ENCODE measurements at regions not wholly inside any gene's neighbourhood (a gene's known extent, or its start where the extent isn't known, plus 50 kb on each side); places are given as distances from the start of the nearest gene placed in this dataset.

GRCh38 chr14:62329427-62329826 lies 567.2 kb downstream of the SNAPC1 start:
- Mint-ChIP-seq H3K9me3 (ENCODE audit: low read depth) (peaks cover 17% of the 10 kb centered on the region), H3K27me3 (no peaks in the 10 kb centered on the region), H3K36me3 (ENCODE audit: low read depth) (no peaks in the 10 kb centered on the region), H3K4me1 (no peaks in the 10 kb centered on the region), H3K27ac (no peak overlapping the region), H3K4me3 (no peak overlapping the region)
- POLR2A ChIA-PET, result no interaction called here
- intact Hi-C loops (cut with DNase I, micrococcal nuclease), result no loop called here
- DNase-seq (no peak), ATAC-seq (no peak)
- CTCF ChIA-PET, result no interaction called here

GRCh38 chr14:62347562-62348011 lies 585.4 kb downstream of the SNAPC1 start:
- no peak overlapping the region for H3K27ac Mint-ChIP-seq

GRCh38 chr14:62357362-62357761 lies 595.1 kb downstream of the SNAPC1 start:
- ChIA-PET CTCF (no interaction called here), POLR2A (no interaction called here)
- H3K27me3 Mint-ChIP-seq, result no peaks in the 10 kb centered on the region
- intact Hi-C loops (cut with DNase I, micrococcal nuclease), result no loop called here
- H3K36me3 Mint-ChIP-seq (ENCODE audit: low read depth), result no peaks in the 10 kb centered on the region
- no peak for ATAC-seq
- no peak overlapping the region for H3K4me3 Mint-ChIP-seq
- no peaks in the 10 kb centered on the region for H3K4me1 Mint-ChIP-seq
- H3K27ac Mint-ChIP-seq, result no peak overlapping the region
- H3K9me3 Mint-ChIP-seq (ENCODE audit: low read depth), result peaks cover 23% of the 10 kb centered on the region
- DNase-seq, result no peak

More at GRCh38 chr14:62347562-62348011, 585.4 kb downstream of the SNAPC1 start:
- intact Hi-C loops (cut with DNase I, micrococcal nuclease), result no loop called here
- H3K4me3 Mint-ChIP-seq, result no peak overlapping the region
- H3K4me1 Mint-ChIP-seq, result no peaks in the 10 kb centered on the region
- no peak for DNase-seq
- CTCF ChIA-PET, result no interaction called here
- H3K9me3 Mint-ChIP-seq (ENCODE audit: low read depth), result peaks cover 4% of the 10 kb centered on the region
- H3K27me3 Mint-ChIP-seq, result no peaks in the 10 kb centered on the region
- ATAC-seq, result no peak
- H3K36me3 Mint-ChIP-seq (ENCODE audit: low read depth), result no peaks in the 10 kb centered on the region
- POLR2A ChIA-PET, result no interaction called here

GRCh38 chr14:62364161-62364560 lies 601.9 kb downstream of the SNAPC1 start:
- ATAC-seq (no peak), DNase-seq (no peak)

GRCh38 chr14:62364800-62365280 lies 602.6 kb downstream of the SNAPC1 start:
- ATAC-seq, result no peak
- POLR2A ChIA-PET, result no interaction called here
- H3K9me3 Mint-ChIP-seq (ENCODE audit: low read depth), result peaks cover 2% of the 10 kb centered on the region
- H3K36me3 Mint-ChIP-seq (ENCODE audit: low read depth), result no peaks in the 10 kb centered on the region
- H3K4me3 Mint-ChIP-seq, result no peak overlapping the region
- H3K27ac Mint-ChIP-seq, result no peak overlapping the region
- no peak for DNase-seq
- no peaks in the 10 kb centered on the region for H3K27me3 Mint-ChIP-seq
- no peaks in the 10 kb centered on the region for H3K4me1 Mint-ChIP-seq
- intact Hi-C loops (cut with DNase I, micrococcal nuclease), result no loop called here
- CTCF ChIA-PET, result no interaction called here

More at GRCh38 chr14:62364161-62364560, 601.9 kb downstream of the SNAPC1 start:
- intact Hi-C loops (cut with DNase I, micrococcal nuclease), result no loop called here
- Mint-ChIP-seq H3K27ac (no peak overlapping the region), H3K4me3 (no peak overlapping the region), H3K27me3 (no peaks in the 10 kb centered on the region), H3K36me3 (ENCODE audit: low read depth) (no peaks in the 10 kb centered on the region), H3K4me1 (no peaks in the 10 kb centered on the region), H3K9me3 (ENCODE audit: low read depth) (peaks cover 2% of the 10 kb centered on the region)
- POLR2A ChIA-PET, result no interaction called here
- CTCF ChIA-PET, result no interaction called here

- H3K36me3 Mint-ChIP-seq (ENCODE audit: low read depth), result no peaks in the 10 kb centered on the region
- CTCF ChIA-PET, result no interaction called here
- no peaks in the 10 kb centered on the region for H3K9me3 Mint-ChIP-seq (ENCODE audit: low read depth)
- POLR2A ChIA-PET, result no interaction called here
- intact Hi-C loops (cut with DNase I, micrococcal nuclease), result no loop called here
- H3K27ac Mint-ChIP-seq, result no peak overlapping the region
- ATAC-seq, result no peak
- no peaks in the 10 kb centered on the region for H3K4me1 Mint-ChIP-seq
- no peaks in the 10 kb centered on the region for H3K27me3 Mint-ChIP-seq
- DNase-seq, result no peak
- no peak overlapping the region for H3K4me3 Mint-ChIP-seq
Observed at GRCh38 chr14:62369919-62370560, 607.8 kb downstream of the SNAPC1 start.

- H3K36me3 Mint-ChIP-seq (ENCODE audit: low read depth), result no peaks in the 10 kb centered on the region
- CTCF ChIA-PET, result no interaction called here
- POLR2A ChIA-PET, result no interaction called here
Observed at GRCh38 chr14:62373944-62374343, 611.7 kb downstream of the SNAPC1 start.

GRCh38 chr14:62378057-62378456 lies 615.8 kb downstream of the SNAPC1 start:
- no peaks in the 10 kb centered on the region for H3K4me1 Mint-ChIP-seq
- peaks cover 9% of the 10 kb centered on the region for H3K9me3 Mint-ChIP-seq (ENCODE audit: low read depth)
- POLR2A ChIA-PET, result no interaction called here
- H3K27ac Mint-ChIP-seq, result no peak overlapping the region
- intact Hi-C loops (cut with DNase I, micrococcal nuclease), result no loop called here
- H3K27me3 Mint-ChIP-seq, result no peaks in the 10 kb centered on the region
- ATAC-seq (no peak), DNase-seq (no peak)
- H3K36me3 Mint-ChIP-seq (ENCODE audit: low read depth), result no peaks in the 10 kb centered on the region
- CTCF ChIA-PET, result no interaction called here
- no peak overlapping the region for H3K4me3 Mint-ChIP-seq

More at GRCh38 chr14:62373944-62374343, 611.7 kb downstream of the SNAPC1 start:
- ATAC-seq (no peak), DNase-seq (no peak)
- Mint-ChIP-seq H3K4me1 (no peaks in the 10 kb centered on the region), H3K9me3 (ENCODE audit: low read depth) (peaks cover 9% of the 10 kb centered on the region), H3K4me3 (no peak overlapping the region), H3K27me3 (no peaks in the 10 kb centered on the region), H3K27ac (no peak overlapping the region)
- intact Hi-C loops (cut with DNase I, micrococcal nuclease), result no loop called here

GRCh38 chr14:62381311-62382070 lies 619.3 kb downstream of the SNAPC1 start:
- no peak for ATAC-seq
- Mint-ChIP-seq H3K27me3 (no peaks in the 10 kb centered on the region), H3K4me1 (no peaks in the 10 kb centered on the region), H3K27ac (no peak overlapping the region), H3K4me3 (no peak overlapping the region), H3K36me3 (ENCODE audit: low read depth) (no peaks in the 10 kb centered on the region), H3K9me3 (ENCODE audit: low read depth) (peaks cover 13% of the 10 kb centered on the region)
- intact Hi-C loops (cut with DNase I, micrococcal nuclease), result no loop called here
- no peak for DNase-seq
- POLR2A ChIA-PET, result no interaction called here
- CTCF ChIA-PET, result interaction anchor here (0.9 kb wide), 1 partner anchor 638 kb away, joined by 3 read pairs; no protein-coding TSS in a partner anchor

GRCh38 chr14:62409169-62409568 lies 636.1 kb downstream of the KCNH5 start:
- peaks cover 2% of the 10 kb centered on the region for H3K27me3 Mint-ChIP-seq
- intact Hi-C loops (cut with DNase I, micrococcal nuclease), result no loop called here
- no peak for DNase-seq
- CTCF ChIA-PET, result no interaction called here
- POLR2A ChIA-PET, result no interaction called here
- H3K4me1 Mint-ChIP-seq, result no peaks in the 10 kb centered on the region
- H3K4me3 Mint-ChIP-seq, result no peak overlapping the region
- no peaks in the 10 kb centered on the region for H3K36me3 Mint-ChIP-seq (ENCODE audit: low read depth)
- no peak for ATAC-seq
- H3K27ac Mint-ChIP-seq, result no peak overlapping the region
- H3K9me3 Mint-ChIP-seq (ENCODE audit: low read depth), result no peaks in the 10 kb centered on the region

GRCh38 chr14:62409626-62410300 lies 635.5 kb downstream of the KCNH5 start:
- no peak for ATAC-seq
- Mint-ChIP-seq H3K36me3 (ENCODE audit: low read depth) (no peaks in the 10 kb centered on the region), H3K4me3 (no peak overlapping the region), H3K27me3 (peaks cover 2% of the 10 kb centered on the region), H3K4me1 (no peaks in the 10 kb centered on the region), H3K27ac (no peak overlapping the region), H3K9me3 (ENCODE audit: low read depth) (no peaks in the 10 kb centered on the region)
- POLR2A ChIA-PET, result interaction anchor here (0.7 kb wide), 1 partner anchor 11 kb away, joined by 3 read pairs; no protein-coding TSS in a partner anchor
- intact Hi-C loops (cut with DNase I, micrococcal nuclease), result no loop called here
- CTCF ChIA-PET, result no interaction called here
- no peak for DNase-seq

- H3K4me1 Mint-ChIP-seq, result no peaks in the 10 kb centered on the region
- H3K4me3 Mint-ChIP-seq, result no peak overlapping the region
- peaks cover 3% of the 10 kb centered on the region for H3K9me3 Mint-ChIP-seq (ENCODE audit: low read depth)
- POLR2A ChIA-PET, result interaction anchor here (0.6 kb wide), 1 partner anchor 11 kb away, joined by 3 read pairs; no protein-coding TSS in a partner anchor
- DNase-seq, result no peak
- CTCF ChIA-PET, result no interaction called here
- ATAC-seq, result no peak
- H3K36me3 Mint-ChIP-seq (ENCODE audit: low read depth), result no peaks in the 10 kb centered on the region
- intact Hi-C loops (cut with DNase I, micrococcal nuclease), result no loop called here
- H3K27me3 Mint-ChIP-seq, result no peaks in the 10 kb centered on the region
- no peak overlapping the region for H3K27ac Mint-ChIP-seq
Observed at GRCh38 chr14:62420847-62421246, 624.4 kb downstream of the KCNH5 start.
